Left renal pelvis (tissue), 4 donors: ENCODE measurements at regions not wholly inside any gene's neighbourhood (a gene's known extent, or its start where the extent isn't known, plus 50 kb on each side); places are given as distances from the start of the nearest gene placed in this dataset.
"Not testable (repeated sequence)": the region's sequence is repeated elsewhere in the genome, so short reads cannot be mapped to it uniquely, and the experiment has no call there.

Experiments
- DNase-seq, 4 donors: peaks; one replicate each; pipeline ENCODE4 v3.0.0-alpha.2; 2013; ENCODE audit warnings: low read depth in 4 of 4, low spot score in 3 of 4

GRCh38 chr18:30639361-30639760 lies 403.2 kb downstream of the DSC3 start:
- no peak for DNase-seq

- no peak for DNase-seq
Measured at GRCh38 chr18:30634249-30634648, 408.3 kb downstream of the DSC3 start.

- DNase-seq: no peak
Measured at GRCh38 chr18:30632071-30632698, 410.4 kb downstream of the DSC3 start.

- no peak for DNase-seq
Measured at GRCh38 chr18:30625961-30626360, 416.6 kb downstream of the DSC3 start.

GRCh38 chr18:30623401-30624065 lies 419.0 kb downstream of the DSC3 start:
- no peak for DNase-seq

- DNase-seq: no peak
Measured at GRCh38 chr18:30622635-30623034, 419.9 kb downstream of the DSC3 start.

- no peak for DNase-seq
Measured at GRCh38 chr18:30622104-30622503, 420.4 kb downstream of the DSC3 start.

- DNase-seq: no peak
Measured at GRCh38 chr18:30618567-30618966, 424.0 kb downstream of the DSC3 start.

- DNase-seq: no peak
Measured at GRCh38 chr18:30616414-30616813, 426.1 kb downstream of the DSC3 start.

GRCh38 chr18:30613467-30613801 lies 429.1 kb downstream of the DSC3 start:
- DNase-seq: no peak

GRCh38 chr18:30601541-30601940 lies 441.0 kb downstream of the DSC3 start:
- DNase-seq: no peak

GRCh38 chr18:30597202-30597601 lies 445.3 kb downstream of the DSC3 start:
- no peak for DNase-seq

- no peak for DNase-seq
Measured at GRCh38 chr18:30596635-30597034, 445.9 kb downstream of the DSC3 start.

- DNase-seq: no peak
Measured at GRCh38 chr18:30595942-30596341, 446.6 kb downstream of the DSC3 start.

GRCh38 chr18:30594911-30595310 lies 447.6 kb downstream of the DSC3 start:
- not testable (repeated sequence) for DNase-seq

- no peak for DNase-seq
Measured at GRCh38 chr18:30591462-30591861, 451.1 kb downstream of the DSC3 start.

GRCh38 chr18:30588673-30589164 lies 453.8 kb downstream of the DSC3 start:
- no peak for DNase-seq

- DNase-seq: no peak
Measured at GRCh38 chr18:30583768-30584167, 458.8 kb downstream of the DSC3 start.

- DNase-seq: no peak
Measured at GRCh38 chr18:30582078-30582477, 460.5 kb downstream of the DSC3 start.

- no peak for DNase-seq
Measured at GRCh38 chr18:30578707-30579106, 463.8 kb downstream of the DSC3 start.

- DNase-seq: no peak
Measured at GRCh38 chr18:30572214-30572613, 470.3 kb downstream of the DSC3 start.

GRCh38 chr18:30568333-30568732 lies 474.2 kb downstream of the DSC3 start:
- no peak for DNase-seq

GRCh38 chr18:30566877-30567276 lies 475.7 kb downstream of the DSC3 start:
- no peak for DNase-seq
